ENCODE measurements at regions not wholly inside any gene's neighbourhood (a gene's known extent, or its start where the extent isn't known, plus 50 kb on each side); places are given as distances from the start of the nearest gene placed in this dataset.

DNA sequence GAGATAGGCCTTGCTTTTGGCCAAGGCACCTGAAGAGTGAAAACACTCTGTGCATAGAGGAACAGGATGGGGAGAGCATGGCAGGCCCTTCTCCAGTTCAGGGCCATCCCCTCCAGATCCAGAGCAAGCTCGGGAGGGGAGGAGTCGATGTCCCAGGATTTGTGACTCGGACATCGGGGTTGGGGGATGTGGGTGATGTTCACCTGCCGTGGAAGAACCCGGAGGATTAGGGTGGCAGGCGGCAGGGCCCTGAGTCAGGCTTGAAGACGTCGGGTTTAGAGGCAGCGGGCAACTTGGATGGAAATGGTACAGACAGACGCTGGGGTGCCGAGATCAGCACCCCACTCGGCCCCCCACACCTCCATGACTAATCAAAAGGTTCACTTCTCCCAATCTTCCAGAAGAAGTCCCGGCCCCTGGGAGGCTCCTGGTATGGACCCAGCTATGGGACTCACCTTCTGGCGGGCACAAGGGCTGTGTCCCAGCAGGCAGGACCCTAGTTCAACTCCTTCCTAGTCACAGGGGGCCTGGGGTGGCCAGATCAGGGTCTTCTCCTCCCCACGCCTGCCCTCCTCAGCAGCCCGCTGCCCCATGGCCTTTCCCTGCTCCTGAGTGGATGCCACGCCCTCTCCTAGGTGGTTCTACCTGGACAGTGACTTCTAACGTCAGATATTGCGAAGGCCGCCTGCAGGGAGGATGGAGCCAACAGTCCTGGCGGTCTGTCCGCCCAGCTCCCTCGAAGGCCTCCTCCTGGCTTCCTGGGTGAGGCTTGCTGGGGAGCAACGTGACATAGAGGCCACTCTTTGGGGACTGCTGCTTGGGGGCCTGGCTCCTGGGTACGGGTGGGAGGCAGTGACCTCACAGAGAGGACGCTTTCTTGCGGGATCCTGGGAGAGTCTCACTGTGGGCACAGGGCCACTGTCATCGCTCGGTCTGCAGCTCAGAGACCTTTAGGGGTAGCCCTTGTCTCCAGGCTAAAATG lies 792.5 kb downstream of the BRD1 start:
- no peaks in the 10 kb centered on the region for H3K9me2 ChIP-seq (replicated peaks; ENCODE audit: control insufficient read depth, low read length)
- H3K27ac ChIP-seq (ENCODE audit: low read depth, low read length) = no peak overlapping the region
- TF ChIP-seq, protein P1, sequence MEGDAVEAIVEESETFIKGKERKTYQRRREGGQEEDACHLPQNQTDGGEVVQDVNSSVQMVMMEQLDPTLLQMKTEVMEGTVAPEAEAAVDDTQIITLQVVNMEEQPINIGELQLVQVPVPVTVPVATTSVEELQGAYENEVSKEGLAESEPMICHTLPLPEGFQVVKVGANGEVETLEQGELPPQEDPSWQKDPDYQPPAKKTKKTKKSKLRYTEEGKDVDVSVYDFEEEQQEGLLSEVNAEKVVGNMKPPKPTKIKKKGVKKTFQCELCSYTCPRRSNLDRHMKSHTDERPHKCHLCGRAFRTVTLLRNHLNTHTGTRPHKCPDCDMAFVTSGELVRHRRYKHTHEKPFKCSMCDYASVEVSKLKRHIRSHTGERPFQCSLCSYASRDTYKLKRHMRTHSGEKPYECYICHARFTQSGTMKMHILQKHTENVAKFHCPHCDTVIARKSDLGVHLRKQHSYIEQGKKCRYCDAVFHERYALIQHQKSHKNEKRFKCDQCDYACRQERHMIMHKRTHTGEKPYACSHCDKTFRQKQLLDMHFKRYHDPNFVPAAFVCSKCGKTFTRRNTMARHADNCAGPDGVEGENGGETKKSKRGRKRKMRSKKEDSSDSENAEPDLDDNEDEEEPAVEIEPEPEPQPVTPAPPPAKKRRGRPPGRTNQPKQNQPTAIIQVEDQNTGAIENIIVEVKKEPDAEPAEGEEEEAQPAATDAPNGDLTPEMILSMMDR (IDR thresholded peaks at IDR 0.05; ENCODE audit: low read depth, low read length, poor library complexity, severe bottlenecking) = no peak
- TF ChIP-seq EZH2phosphoT487 (IDR thresholded peaks at IDR 0.05; ENCODE audit: borderline replicate concordance, low read length) = no peak
- no peak overlapping the region for H3K4me2 ChIP-seq (ENCODE audit: low read length)
- no peaks in the 10 kb centered on the region; the same call in 1 of the 2 replicates for H3K27me3 ChIP-seq (ENCODE audit: control insufficient read depth, low read length)
- no peaks in the 10 kb centered on the region for H3K4me1 ChIP-seq (ENCODE audit: control insufficient read depth, low read length)
- H3K4me3 ChIP-seq (ENCODE audit: low read length) = no peak overlapping the region
- peaks cover 17% of the 10 kb centered on the region; the same call in 1 of the 2 replicates for H3K9me3 ChIP-seq (ENCODE audit: control insufficient read depth, insufficient read depth, low read length)
- H3F3A ChIP-seq (ENCODE audit: control insufficient read depth, insufficient read depth) = no peaks in the 10 kb centered on the region
- no peaks in the 10 kb centered on the region for H3K36me3 ChIP-seq (ENCODE audit: control insufficient read depth, low read length)
- H3K79me2 ChIP-seq (ENCODE audit: control insufficient read depth, low read length) = no peaks in the 10 kb centered on the region
- H4K20me1 ChIP-seq (ENCODE audit: control insufficient read depth, insufficient read depth, low read depth, low read length) = no peaks in the 10 kb centered on the region

- Histone ChIP-seq H3F3A (ENCODE audit: control insufficient read depth, insufficient read depth) (no peaks in the 10 kb centered on the region), H3K9me3 (ENCODE audit: control insufficient read depth, insufficient read depth, low read length) (peaks cover 17% of the 10 kb centered on the region; the same call in 1 of the 2 replicates), H4K20me1 (ENCODE audit: control insufficient read depth, insufficient read depth, low read depth, low read length) (no peaks in the 10 kb centered on the region), H3K27me3 (ENCODE audit: control insufficient read depth, low read length) (peaks cover 3% of the 10 kb centered on the region; the same call in 1 of the 2 replicates), H3K36me3 (ENCODE audit: control insufficient read depth, low read length) (no peaks in the 10 kb centered on the region), H3K9me2 (replicated peaks; ENCODE audit: control insufficient read depth, low read length) (no peaks in the 10 kb centered on the region), H3K79me2 (ENCODE audit: control insufficient read depth, low read length) (no peaks in the 10 kb centered on the region), H3K27ac (ENCODE audit: low read depth, low read length) (no peak overlapping the region), H3K4me2 (ENCODE audit: low read length) (no peak overlapping the region), H3K4me1 (ENCODE audit: control insufficient read depth, low read length) (no peaks in the 10 kb centered on the region), H3K4me3 (ENCODE audit: low read length) (no peak overlapping the region)
- TF ChIP-seq EZH2phosphoT487 (IDR thresholded peaks at IDR 0.05; ENCODE audit: borderline replicate concordance, low read length) = no peak
- TF ChIP-seq, protein P1 (IDR thresholded peaks at IDR 0.05; ENCODE audit: low read depth, low read length, poor library complexity, severe bottlenecking) = no peak
These were observed 794.1 kb downstream of the BRD1 start for GRCh38 chr22:49033616-49034015.

- Histone ChIP-seq H3K4me3 (ENCODE audit: low read length) (no peak overlapping the region), H3K27ac (ENCODE audit: low read depth, low read length) (no peak overlapping the region), H3K4me1 (ENCODE audit: control insufficient read depth, low read length) (no peaks in the 10 kb centered on the region), H4K20me1 (ENCODE audit: control insufficient read depth, insufficient read depth, low read depth, low read length) (no peaks in the 10 kb centered on the region), H3F3A (ENCODE audit: control insufficient read depth, insufficient read depth) (no peaks in the 10 kb centered on the region), H3K4me2 (ENCODE audit: low read length) (no peak overlapping the region), H3K36me3 (ENCODE audit: control insufficient read depth, low read length) (no peaks in the 10 kb centered on the region), H3K79me2 (ENCODE audit: control insufficient read depth, low read length) (no peaks in the 10 kb centered on the region), H3K27me3 (ENCODE audit: control insufficient read depth, low read length) (peaks cover 3% of the 10 kb centered on the region; the same call in 1 of the 2 replicates), H3K9me3 (ENCODE audit: control insufficient read depth, insufficient read depth, low read length) (peaks cover 15% of the 10 kb centered on the region; the same call in 1 of the 2 replicates), H3K9me2 (replicated peaks; ENCODE audit: control insufficient read depth, low read length) (no peaks in the 10 kb centered on the region)
- TF ChIP-seq, protein P1 (IDR thresholded peaks at IDR 0.05; ENCODE audit: low read depth, low read length, poor library complexity, severe bottlenecking) = no peak
- TF ChIP-seq EZH2phosphoT487 (IDR thresholded peaks at IDR 0.05; ENCODE audit: borderline replicate concordance, low read length) = no peak
These were observed 794.9 kb downstream of the BRD1 start for GRCh38 chr22:49032821-49033220.
